GM19468 (cell line): ENCODE measurements at regions not wholly inside any gene's neighbourhood (a gene's known extent, or its start where the extent isn't known, plus 50 kb on each side); places are given as distances from the start of the nearest gene placed in this dataset.

Experiments used
- ATAC-seq: cut with Tn5 transposase; IDR thresholded peaks from one replicate; pipeline ENCODE4 v1.9.1; 2021; ENCODE audit warnings: mild to moderate bottlenecking, moderate library complexity, moderate number of reproducible peaks; ENCODE audit not compliant: unreplicated experiment; ENCODE audit errors: extremely low read depth

DNA sequence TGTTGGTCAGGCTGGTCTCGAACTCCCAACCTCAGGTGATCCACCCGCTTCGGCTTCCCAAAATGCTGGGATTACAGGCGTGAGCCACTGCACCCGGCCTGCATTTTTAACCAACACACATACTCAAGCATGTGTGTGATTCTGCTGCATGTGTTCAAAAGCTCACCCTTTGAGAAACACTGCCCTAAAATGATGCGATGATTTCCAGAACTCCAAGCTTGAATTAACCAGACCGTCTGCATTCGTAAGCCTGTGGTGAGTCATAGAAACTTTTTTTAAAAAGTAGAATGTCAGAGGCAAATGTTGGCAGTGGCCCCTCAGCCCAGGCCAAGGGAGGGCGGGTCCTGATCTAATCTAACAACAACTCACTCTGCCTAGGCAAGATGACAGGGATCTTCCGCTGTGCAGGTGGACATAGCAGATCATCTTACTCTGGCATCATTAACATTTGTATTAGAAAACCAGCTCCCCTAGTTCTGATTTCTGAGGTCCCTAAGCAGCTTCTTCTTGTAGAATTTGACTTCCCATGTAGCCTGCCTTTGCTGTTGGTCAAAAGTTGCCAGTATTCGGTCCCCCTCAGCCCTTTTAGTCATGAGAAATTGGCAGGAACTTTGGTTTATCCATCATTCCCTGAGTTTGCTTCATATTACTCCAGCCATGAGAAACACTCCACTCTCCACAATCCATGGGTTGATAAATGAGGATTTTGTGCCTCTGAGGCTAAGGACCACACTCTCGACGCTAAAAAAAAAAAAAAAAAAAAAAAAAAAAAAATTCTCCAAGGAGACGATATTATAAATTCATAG is 190.4 kb downstream of the SKIDA1 start:
- ATAC-seq, result no peak

DNA sequence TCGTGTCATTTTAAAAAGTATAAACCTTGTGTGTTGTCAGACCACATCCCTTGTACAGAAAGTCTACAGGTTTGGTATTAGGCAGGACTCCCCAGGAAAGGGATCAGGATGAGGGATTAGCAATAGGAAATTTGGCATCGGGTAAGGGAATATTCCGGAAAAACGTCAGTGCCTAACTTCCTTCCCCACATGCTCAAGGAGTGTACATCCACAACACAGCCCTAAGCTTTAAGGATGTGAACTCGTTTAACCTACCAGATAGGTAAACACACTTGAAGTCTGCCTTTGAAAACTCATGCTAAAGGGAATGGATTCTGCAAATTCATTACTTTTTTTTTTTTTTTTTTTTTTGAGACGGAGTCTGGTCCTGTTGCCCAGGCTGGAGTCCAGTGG is 194.9 kb downstream of the SKIDA1 start:
- ATAC-seq, result no peak

DNA sequence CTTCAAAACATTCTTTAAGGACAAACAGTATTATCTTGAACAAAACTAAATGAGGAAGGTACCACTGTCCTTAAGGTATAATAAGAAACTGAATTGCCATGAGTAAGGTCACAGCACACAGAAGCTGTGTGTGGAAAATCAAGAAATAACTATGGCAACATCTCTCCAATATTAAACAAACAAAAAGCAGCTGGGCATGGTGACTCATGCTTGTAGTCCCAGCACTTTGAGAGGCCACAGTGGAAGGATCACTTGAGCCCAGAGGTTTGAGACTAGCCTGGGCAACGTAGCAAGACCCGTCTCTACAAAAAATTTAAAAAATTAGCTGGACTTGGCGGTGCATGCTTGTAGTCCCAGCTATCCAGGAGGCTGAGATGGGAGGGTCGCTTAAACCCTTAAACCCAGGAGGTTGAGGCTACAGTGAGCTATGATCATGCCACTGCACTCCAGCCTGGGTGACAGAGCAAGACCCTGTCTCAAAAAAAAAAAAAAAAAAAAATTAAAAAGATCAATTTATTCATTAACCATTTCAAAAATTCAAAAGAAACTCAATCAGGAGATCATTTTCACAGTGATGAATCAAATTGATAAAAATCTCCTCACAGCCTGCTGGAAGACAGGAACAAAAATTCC is 195.4 kb downstream of the SKIDA1 start:
- ATAC-seq, result no peak

DNA sequence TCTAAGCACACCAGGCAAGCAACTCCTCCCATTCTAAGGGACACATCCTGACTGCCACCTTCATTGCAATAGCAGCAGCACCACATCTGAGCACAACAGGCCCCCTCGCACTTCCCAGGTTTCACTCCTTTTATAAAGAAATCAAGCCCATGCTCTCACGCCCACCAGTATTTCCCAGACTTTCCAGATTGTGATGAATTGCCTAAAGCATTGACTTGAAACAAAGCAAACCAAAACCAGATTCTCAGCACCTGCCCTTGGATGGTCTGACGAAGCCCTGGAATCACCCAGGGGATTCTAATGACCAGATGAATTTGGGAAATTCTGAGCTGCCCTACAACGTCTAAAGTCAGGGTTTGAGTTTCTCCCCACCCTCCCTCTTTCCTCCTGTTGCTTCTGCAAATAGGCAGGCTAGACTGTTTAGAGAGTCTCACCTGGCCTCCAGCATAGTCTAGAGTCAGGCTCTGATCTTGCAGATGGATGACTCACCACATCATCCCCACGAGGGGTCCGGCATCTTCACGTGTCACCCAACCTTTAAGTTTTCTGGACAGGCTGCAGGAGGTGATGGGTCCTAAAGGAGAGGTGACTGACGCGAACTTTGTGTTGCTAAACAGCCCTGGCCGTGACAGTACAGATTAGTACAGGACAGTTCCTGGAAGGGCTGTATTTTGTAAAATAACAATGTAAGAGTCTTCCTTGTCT is 198.0 kb downstream of the SKIDA1 start:
- ATAC-seq, result no peak

DNA sequence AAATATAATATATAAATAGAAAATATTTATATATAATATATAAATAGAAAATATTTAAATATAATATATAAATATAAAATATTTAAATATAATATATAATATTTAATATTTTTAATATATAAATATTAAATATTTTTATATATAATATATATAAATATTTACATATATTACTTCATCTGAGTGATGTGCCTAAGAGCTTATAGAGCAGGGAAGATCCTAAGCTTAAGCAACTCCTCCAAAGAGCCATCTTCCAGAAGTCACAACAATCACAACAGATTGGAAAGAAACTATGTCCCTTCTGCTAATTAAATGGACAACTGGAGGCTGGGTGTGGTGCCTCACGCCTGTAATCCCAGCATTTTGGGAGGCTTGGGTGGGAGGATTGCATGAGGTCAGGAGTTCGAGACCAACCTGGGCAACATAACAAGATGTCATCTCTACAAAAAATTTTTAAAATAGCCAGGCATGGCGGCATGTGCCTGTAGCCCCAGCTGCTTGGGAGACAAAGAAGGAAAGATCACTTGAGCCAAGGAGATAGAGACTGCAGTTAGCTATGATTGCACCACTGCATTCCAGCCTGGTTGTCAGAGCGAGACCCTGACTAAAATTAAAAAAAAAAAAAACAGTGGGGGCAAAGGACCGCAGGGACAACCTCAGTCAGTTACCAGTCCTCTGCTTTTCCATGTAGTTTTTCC is 198.7 kb downstream of the SKIDA1 start:
- ATAC-seq, result no peak

DNA sequence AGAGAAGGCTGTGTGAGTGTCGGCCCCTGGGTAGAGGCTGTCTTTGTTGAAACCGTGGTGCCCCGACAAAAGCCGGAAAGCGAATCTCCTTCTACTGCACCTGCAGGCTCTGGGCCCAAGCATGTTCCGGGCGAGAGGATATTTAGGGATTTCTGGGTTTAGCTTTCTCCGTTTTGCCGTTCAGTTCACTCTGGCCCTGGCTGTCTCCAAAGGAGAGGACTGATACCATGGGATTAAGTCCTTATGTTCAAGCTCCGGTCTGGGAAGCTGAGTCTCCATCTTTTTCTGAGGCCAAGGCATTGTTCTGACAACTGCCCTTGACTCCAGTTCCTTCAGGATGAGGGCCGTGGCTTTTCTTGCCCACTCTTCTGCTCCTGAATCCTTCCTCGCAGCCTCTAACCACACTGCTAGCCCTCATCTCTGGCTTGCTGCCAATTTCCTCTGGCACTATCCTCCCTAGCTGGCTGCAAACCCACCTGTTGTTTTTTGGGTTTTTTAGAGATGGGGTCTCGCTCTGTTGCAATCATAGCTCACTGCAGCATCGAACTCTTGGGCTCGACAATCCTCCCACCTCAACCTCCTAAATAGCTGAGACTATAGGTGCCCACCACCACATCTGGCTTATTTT is 206.8 kb downstream of the SKIDA1 start:
- no peak for ATAC-seq

DNA sequence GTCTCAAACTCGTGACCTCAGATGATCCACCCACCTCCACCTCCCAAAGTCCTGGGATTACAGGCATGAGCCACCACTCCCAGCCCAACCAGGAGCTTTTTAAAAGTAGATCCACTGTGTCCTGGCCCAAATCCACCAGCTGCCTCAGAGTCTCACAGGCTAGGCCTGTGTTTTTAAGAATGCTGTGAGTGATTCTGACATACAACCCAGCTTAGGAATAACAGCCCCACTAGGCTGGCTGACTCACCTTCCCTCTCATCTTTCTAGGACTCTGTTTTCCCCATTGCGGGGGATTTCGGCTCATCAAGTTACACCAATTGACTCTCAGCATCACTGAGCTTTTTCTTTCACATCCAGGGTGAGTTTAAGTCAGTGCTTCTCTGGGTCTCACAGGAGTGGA is 207.6 kb downstream of the SKIDA1 start:
- no peak for ATAC-seq

DNA sequence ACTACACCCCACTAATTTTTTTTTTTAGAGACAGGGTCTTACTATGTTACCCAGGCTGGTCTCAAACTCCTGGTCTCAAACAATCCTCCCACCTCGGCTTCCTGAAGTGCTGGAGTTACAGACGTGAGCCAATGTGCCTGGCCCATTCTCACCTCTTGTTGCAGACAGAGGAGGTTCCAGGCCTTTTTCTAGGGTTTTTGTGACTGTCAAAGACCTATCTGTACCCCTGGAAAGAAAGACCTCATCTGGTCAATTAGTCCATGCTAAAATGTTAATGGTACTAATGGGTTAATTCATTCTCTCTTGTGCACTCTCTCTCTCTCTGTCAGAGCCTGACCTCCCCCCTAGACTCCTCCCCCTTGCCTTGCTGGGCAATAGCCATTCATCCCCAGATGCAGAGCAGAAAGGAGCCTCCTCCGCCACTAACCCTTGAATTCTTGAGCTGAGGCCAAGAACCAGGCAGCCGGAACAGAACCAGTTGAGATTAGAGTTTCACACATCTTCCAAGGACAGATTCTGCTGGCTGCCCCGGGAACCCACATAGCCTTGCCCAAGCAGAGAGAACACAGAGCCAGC is 209.7 kb downstream of the SKIDA1 start:
- ATAC-seq, result no peak

DNA sequence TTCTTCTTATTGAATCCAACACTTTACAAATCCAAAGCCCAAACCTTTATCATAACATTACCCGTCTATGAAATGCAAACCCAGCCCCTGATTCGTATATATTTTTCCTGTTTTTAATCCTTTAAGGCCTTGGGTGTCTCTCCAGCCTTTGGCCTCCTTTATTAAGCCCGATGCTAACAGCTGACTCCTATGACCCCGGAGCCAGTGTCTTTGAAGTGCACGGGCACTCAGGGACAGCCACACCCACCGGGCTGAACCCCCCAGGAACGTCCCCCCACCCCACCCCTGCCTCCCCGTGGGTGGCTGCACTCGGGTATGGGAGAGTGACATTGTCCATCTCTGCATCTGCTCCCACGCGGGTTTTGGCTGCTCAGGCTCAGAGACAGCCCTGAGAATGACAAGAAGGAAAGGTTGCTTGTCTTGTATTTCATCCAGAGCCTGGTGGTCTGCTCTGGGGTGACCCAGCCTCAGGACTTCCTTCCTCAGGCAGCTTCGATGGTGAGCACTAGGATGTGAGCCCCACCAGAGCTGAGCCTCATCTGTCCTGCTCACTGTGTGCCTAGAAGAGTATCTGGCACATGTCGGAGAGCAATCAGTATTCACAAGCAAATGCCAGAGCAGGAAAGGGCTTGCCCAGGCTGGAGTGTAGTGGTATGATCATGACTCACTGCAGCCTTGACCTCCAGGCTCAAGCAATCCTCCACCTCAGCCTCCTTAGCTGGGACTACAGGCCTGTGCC is 210.4 kb downstream of the SKIDA1 start:
- no peak for ATAC-seq

DNA sequence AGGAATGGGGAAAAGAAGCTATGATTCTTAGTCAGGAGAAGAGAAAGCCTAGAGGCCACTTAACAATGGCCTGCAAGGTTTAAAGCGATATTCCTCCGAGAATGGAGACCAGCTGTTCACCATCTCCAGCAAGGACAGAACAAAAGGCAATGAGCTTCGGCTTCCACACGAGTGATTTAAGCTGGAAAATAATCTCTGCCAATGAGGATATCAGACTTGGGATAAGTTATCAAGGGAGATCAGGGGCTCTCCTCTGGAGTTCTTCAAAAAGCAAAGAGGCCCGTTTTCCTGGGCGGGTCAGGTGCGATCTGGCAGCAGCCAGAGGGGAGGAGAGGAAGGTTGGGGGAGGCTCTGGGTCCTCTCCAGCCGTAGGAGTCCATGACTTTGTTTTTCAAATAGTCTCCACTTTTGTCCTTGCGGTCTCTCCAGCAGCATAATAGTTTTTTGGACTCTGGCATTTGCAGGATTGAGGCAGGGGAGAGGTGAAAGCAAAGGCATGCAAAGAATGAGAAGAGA is 211.3 kb downstream of the SKIDA1 start:
- ATAC-seq, result no peak

DNA sequence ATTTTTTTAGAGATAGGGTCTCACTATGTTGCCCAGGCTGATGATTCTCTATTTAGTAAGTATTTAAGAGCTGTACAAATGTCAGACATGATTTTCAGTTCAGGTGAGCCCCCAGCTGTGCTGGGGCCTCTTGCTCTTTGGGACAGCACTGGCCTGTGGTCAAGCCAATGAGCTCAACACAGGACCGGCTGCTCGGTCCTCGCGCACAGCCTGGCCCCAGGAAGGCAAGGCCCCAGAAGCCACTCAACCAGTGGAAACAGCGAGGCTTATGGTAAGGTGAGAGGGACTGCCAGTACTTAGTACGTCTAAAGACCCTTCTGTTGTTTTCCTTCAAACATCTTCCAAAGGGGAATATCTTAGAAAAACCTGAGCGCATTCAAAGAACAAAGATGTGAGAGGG is 211.8 kb downstream of the SKIDA1 start:
- ATAC-seq, result no peak

DNA sequence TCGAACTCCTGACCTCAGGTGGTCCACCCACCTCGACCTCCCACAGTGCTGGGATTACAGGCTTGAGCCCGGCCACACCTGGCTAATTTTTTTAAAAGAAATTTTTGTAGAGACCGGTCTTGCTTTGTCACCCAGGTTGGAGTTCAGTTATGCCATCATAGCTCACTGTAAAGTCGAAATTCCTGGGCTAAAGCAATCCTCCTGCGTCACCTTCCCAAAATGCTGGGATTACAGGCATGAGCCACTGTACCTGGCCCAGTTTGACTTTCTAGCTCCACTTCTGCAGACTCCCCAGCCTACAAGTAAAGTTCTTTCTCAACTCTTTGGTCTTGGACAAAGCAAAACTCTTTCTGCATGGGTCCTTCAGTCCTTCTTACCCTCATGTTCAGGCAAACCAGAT is 214.1 kb downstream of the SKIDA1 start:
- no peak for ATAC-seq

DNA sequence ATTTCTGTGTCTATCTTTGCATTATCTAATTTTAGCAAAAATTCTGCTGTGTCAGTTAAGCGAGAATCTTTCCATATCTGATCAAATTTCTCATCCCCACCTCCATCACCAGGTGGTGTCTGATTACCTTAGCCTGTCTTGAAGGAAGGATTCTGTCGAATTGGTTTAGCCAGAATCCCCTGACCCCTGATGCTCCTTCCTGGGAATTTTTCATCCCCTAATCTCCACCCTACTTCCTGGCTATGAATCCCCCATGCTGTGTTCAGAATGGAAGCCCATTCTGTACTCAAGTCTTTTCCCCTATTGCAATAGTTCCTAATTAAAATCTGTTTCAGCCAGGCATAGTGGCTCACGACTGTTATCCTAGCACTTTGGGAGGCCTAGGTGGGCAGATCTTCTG is 216.1 kb downstream of the SKIDA1 start:
- no peak for ATAC-seq

DNA sequence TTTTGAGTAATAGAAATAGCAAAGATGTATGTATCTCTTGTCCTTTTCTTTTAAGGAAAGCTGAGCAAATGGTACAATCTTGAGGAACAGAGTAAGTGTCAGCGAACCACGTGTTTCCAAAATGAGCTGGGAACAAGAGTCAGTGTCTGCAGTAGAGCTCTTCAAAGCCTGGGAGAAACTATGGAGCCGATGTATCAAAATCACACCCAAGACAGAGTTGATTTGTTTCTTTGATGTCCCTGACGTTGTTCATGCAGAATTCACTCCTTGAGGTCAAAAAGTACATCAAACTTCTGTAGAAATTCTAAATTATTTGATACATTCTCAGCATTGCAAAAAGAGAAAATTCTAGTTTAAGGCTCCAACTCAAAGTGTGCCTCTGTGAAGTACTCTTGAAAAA is 216.5 kb downstream of the SKIDA1 start:
- ATAC-seq, result no peak

DNA sequence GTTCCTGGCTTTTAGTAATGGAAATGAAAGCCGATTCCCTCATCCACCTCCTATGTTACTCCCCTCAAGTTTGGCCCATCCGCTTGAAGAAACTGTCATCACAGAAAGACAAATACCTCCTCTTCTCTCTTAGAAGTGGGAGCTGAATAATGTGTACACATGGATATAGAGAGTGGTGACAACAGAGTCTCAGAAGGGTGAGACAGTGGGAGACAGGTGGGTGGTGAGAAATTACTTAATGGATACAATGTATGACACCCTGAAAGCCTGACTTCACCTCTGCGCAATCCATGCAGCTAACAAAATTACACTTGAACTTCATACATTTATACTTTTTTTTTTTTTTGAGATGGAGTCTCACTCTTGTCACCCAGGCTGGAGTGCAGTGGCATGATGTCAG is 217.5 kb downstream of the SKIDA1 start:
- ATAC-seq, result no peak

DNA sequence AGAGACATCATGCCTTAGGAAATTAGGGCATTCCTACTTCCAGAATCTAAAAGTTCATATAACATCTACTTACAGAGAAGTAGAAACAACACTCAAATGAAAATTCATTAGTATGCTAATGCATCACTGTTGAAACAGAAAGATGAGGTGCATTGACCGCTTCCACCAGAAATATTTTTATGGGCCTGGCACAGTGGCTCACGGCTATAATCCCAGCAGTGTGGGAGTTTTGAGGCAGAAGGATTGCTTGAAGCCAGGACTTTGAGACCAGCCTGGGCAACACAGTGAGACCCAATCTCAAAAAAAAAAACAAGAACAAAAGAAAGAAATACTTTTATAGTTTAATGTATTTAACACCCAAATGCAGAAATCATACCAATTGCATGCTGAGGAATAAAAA is 220.9 kb downstream of the SKIDA1 start:
- no peak for ATAC-seq

DNA sequence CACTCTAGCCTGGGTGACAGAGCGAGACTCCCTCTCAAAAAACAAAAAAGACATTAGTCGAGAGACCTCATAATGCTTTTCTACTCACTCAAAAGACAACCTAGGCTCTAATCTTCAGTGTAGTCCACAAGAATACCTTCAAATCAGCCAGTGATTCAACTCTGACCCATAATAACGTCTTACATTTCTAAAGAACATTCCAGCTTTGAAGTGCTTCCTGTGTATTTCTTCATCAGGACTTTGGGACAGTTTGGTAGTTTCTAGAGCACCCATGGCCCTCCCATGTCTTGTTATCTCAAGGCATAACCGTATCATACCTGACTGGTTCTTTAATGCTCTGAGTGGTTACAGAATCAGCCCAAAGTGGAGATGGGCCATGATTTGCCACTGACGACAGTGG is 221.3 kb downstream of the SKIDA1 start:
- ATAC-seq, result no peak

DNA sequence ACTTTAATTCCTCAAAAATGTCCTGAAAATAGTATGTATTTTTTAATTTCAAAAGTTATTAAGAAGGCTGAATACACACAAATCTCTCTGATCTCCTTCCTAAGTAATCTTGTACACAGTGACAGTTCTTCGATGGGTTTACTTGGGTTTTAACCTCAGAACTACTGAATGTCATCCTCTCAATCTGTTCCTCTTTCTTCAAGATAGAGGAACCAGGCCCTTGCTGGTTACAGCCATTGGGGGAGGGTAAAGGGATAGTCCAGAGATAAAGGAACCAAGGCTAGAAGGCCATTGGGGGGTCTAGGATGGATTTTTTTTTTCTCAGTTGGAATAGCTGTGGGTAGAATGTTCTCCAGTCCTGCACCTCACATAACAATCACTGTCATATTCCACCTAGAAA is 224.9 kb downstream of the SKIDA1 start:
- no peak for ATAC-seq

DNA sequence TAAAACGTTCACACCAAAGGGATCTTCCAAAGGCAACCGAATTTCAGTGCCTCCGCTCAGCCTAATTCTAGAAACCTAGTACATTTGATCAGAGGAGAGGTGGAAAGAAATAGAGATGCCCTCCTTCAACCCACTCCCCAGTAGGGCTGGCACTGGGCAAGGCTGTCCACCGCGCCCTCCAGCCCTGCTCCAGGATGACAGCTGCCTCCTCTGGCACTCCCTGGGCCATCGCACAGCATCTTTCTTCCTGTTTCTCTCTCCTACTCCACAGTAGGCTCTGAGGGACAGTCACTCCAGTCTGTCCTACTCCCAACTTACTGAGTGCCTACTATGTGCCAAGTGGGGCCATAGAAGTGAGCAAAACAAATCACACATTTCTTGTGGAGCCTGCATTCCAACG is 226.2 kb downstream of the SKIDA1 start:
- no peak for ATAC-seq
